KOPT-K1 (cell line): ENCODE measurements at regions not wholly inside any gene's neighbourhood (a gene's known extent, or its start where the extent isn't known, plus 50 kb on each side); places are given as distances from the start of the nearest gene placed in this dataset.

Experiments used
- H3K27ac ChIP-seq: fragments of 200-600 bp; sonication (generic); 2 replicates; pipeline ENCODE4 v1.5.1; 2016; ENCODE audit warnings: antibody characterized with exemption, mild to moderate bottlenecking, low read depth, low read length; ENCODE audit not compliant: poor library complexity, severe bottlenecking
- H3K36me3 ChIP-seq: fragments of 200-600 bp; sonication (generic); 2 replicates; pipeline ENCODE4 v1.5.1; 2017; ENCODE audit warnings: antibody characterized with exemption, mild to moderate bottlenecking, low read length, moderate library complexity; ENCODE audit not compliant: insufficient read depth
- H3K9me3 ChIP-seq: fragments of 200-600 bp; sonication (generic); 2 replicates; pipeline ENCODE4 v1.5.1; 2017; ENCODE audit warnings: antibody characterized with exemption, low read length, mild to moderate bottlenecking; ENCODE audit not compliant: insufficient read depth, poor library complexity, severe bottlenecking

GRCh38 chr12:124487066-124487833, 80.2 kb downstream of the NCOR2 start:
- no peaks in the 10 kb centered on the region for H3K9me3 ChIP-seq
- H3K27ac ChIP-seq = no peak overlapping the region
- H3K36me3 ChIP-seq = peaks cover 61% of the 10 kb centered on the region

DNA sequence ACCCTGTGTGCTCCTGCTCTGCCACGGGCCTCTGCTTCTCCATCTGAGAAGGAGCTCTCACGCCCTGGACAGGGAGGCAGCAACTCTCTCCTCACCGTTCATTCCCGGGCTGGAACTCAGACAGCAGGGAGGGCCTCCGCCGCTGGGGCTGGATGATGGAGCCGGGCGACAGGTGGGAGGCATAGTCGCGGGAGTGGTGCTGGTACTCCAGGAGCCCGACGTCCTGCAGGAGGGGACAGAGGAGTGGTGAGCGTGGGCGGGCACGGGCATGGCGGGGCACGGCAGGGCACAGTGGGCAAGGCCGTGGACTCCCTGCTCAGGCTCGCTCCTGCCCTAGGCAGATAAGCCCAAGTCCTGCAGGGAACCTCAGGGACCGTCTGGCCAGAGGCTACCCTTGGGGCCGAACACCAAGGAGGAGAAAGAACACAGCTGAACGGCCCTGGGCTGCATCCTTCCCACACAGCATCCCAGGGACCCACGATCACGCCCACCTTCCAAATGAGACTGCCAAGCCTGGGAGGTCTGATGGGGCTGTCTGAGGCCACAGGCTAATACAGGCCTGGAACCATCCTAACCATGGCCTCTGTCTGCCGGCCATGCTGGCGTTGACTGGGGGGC, 81.0 kb downstream of the NCOR2 start:
- H3K9me3 ChIP-seq = no peaks in the 10 kb centered on the region
- peaks cover 57% of the 10 kb centered on the region for H3K36me3 ChIP-seq
- H3K27ac ChIP-seq = no peak overlapping the region

DNA sequence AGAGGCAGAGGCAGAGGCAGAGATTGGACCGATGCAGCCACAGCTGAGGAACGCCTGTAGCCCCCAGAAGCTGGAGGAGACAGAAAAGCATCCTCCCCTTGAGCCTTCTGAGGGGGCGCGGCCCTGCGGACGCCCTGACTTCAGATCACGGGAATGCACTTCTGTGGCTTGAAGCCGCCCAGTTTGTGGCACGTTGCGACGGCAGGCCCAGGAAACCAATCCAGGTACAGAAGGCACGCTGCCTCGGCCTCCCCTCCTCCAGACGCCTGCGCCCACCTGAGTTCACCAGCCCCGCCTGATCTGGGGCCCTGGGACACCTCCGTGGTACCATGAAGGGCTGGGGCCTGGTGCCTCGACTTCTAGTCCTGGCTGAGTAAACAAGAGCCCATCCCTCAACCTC, 82.0 kb downstream of the NCOR2 start:
- no peak overlapping the region for H3K27ac ChIP-seq
- no peaks in the 10 kb centered on the region for H3K9me3 ChIP-seq
- H3K36me3 ChIP-seq = peaks cover 51% of the 10 kb centered on the region

GRCh38 chr12:124484526-124484953, 82.9 kb downstream of the NCOR2 start:
- Histone ChIP-seq H3K36me3 (peaks cover 55% of the 10 kb centered on the region), H3K9me3 (no peaks in the 10 kb centered on the region), H3K27ac (peak overlapping the region; percentile 5)

GRCh38 chr12:124484067-124484466, 83.3 kb downstream of the NCOR2 start:
- Histone ChIP-seq H3K27ac (no peak overlapping the region), H3K36me3 (peaks cover 55% of the 10 kb centered on the region), H3K9me3 (no peaks in the 10 kb centered on the region)

DNA sequence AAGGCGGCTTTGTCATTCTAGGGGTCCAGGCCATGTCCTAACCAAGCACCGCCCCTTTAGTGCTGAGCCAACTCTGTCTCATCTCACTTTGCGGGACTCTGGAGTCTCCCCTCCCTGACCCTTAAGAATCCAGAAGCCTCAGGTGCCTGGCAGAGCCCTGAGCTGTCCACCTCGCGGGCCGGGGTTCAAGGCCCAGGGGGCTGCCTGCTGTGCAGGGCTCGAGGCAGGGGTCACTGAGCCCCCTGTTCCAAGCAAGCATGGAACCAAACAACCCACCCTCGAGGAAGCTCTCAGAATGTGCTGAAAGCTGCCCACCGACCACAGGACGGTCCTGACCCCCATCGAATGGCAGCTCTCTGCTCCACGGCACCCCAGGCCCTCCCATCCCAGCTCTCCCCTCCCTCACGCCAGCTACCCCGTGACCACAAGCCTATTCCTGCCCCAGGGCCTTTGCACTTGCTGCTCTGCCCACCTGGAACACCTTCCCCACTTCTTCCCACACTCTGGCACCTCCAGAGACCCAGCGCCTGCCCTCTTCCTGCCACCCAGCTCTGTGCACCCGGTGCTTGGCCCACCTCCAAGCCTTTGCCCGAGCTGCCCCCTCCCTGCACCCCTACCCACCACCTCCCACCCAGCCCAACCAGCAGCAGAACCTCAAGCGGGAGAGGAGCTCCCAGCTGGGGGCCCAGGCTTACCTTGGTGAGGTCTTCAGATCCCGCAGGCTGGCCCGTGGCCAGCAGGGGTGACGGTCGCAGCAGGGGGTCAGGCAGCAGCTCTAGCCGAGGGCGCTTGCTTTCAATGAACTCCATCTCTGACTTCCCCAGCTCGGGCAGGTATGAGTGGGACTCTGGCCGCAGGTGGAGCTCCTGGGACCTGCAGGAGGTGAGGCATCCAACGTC, 84.3 kb downstream of the NCOR2 start:
- H3K27ac ChIP-seq = no peak overlapping the region
- H3K9me3 ChIP-seq = no peaks in the 10 kb centered on the region
- H3K36me3 ChIP-seq = peaks cover 59% of the 10 kb centered on the region

- Histone ChIP-seq H3K36me3 (peaks cover 63% of the 10 kb centered on the region), H3K9me3 (no peaks in the 10 kb centered on the region), H3K27ac (no peak overlapping the region)
Measured at GRCh38 chr12:124482567-124482893, 84.9 kb downstream of the NCOR2 start.

DNA sequence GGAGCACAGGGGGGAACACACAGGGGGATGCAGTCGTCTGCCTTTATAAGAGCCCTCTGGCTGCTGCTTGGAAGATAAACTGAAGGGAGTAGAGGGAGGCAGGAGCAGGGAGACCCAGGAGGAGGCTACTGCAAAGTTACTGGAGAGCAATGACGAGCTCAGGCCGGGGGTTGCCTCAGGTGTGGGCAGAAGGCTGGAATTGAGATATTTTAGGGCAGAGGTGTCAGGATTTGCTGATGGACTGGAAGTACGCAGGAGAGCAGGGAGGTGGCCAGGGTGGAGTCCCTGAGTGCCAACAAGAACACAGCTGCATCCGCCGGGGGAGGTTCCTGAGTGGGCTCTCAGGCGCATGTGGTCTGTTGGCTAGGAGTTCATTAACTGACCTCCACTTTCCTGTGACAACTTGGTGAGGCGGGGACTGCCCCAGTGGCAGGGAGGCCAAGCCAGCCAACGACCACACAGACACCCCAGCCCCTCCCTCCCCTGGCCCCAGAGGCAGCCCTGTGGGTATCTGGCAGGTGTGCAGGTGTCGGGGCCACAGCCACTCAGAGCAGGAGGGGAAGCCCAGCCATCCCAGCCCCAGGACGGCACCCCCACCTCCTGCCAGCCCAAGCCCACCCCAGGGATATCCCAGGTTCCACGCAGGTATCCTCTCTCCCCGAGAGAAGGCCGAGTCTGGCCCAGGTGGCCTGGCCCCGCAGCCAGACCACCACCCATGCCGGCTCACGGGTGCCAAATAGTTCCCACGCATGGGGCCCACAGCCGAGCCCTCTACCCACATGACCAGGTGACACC, 85.4 kb downstream of the NCOR2 start:
- H3K36me3 ChIP-seq = peaks cover 65% of the 10 kb centered on the region
- no peak overlapping the region for H3K27ac ChIP-seq
- H3K9me3 ChIP-seq = no peaks in the 10 kb centered on the region

GRCh38 chr12:124481257-124481750, 86.1 kb downstream of the NCOR2 start:
- Histone ChIP-seq H3K36me3 (peaks cover 69% of the 10 kb centered on the region), H3K9me3 (no peaks in the 10 kb centered on the region), H3K27ac (no peak overlapping the region)

- Histone ChIP-seq H3K27ac (no peak overlapping the region), H3K9me3 (no peaks in the 10 kb centered on the region), H3K36me3 (peaks cover 75% of the 10 kb centered on the region)
Measured at GRCh38 chr12:124480469-124481256, 86.7 kb downstream of the NCOR2 start.

GRCh38 chr12:124479680-124480468, 87.5 kb downstream of the NCOR2 start:
- H3K36me3 ChIP-seq = peaks cover 76% of the 10 kb centered on the region
- peaks cover 1% of the 10 kb centered on the region for H3K9me3 ChIP-seq
- H3K27ac ChIP-seq = peak overlapping the region; percentile 26

GRCh38 chr12:124478985-124479645, 88.3 kb downstream of the NCOR2 start:
- no peak overlapping the region for H3K27ac ChIP-seq
- H3K9me3 ChIP-seq = peaks cover 9% of the 10 kb centered on the region
- peaks cover 76% of the 10 kb centered on the region for H3K36me3 ChIP-seq

DNA sequence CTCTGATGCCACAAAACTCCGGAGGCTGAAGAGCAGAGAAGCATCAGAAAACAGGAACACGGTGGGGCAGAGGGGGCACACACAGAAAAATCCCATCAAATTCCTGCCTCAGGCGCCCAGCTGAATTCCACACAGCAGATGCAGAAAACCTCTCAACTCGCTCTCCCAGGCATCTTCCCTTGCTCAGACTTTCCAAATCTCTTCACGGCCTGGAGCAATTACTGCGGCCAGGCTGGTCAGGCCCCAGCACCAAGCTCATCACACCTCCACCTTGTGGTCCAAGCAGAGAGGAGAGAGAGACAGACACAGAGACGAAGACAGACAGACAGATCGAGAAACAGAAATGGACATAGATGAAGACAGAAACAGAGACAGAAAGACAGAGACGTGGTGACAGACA, 89.0 kb downstream of the NCOR2 start:
- peak overlapping the region; percentile 48 for H3K27ac ChIP-seq
- H3K9me3 ChIP-seq = peaks cover 16% of the 10 kb centered on the region
- peaks cover 75% of the 10 kb centered on the region for H3K36me3 ChIP-seq
